ENCODE measurements at regions not wholly inside any gene's neighbourhood (a gene's known extent, or its start where the extent isn't known, plus 50 kb on each side); places are given as distances from the start of the nearest gene placed in this dataset.

- Histone ChIP-seq H3K27ac (no peak overlapping the region), H4K20me1 (ENCODE audit: insufficient read depth) (no peaks in the 10 kb centered on the region), H3K36me3 (ENCODE audit: insufficient read depth) (no peaks in the 10 kb centered on the region), H3K9ac (no peak overlapping the region), H3K4me2 (no peak overlapping the region), H3K4me1 (ENCODE audit: low read depth, poor library complexity, severe bottlenecking) (peaks cover 16% of the 10 kb centered on the region), H3K27me3 (ENCODE audit: insufficient read depth, low read depth) (no peaks in the 10 kb centered on the region), H2AFZ (ENCODE audit: low read depth) (no peak overlapping the region), H3K4me3 (IDR thresholded peaks at IDR 0.05; ENCODE audit: insufficient read depth, low read depth, low read length) (no peak overlapping the region), H3K79me2 (ENCODE audit: insufficient read depth, low read depth) (no peaks in the 10 kb centered on the region)
- TF ChIP-seq, protein P1, sequence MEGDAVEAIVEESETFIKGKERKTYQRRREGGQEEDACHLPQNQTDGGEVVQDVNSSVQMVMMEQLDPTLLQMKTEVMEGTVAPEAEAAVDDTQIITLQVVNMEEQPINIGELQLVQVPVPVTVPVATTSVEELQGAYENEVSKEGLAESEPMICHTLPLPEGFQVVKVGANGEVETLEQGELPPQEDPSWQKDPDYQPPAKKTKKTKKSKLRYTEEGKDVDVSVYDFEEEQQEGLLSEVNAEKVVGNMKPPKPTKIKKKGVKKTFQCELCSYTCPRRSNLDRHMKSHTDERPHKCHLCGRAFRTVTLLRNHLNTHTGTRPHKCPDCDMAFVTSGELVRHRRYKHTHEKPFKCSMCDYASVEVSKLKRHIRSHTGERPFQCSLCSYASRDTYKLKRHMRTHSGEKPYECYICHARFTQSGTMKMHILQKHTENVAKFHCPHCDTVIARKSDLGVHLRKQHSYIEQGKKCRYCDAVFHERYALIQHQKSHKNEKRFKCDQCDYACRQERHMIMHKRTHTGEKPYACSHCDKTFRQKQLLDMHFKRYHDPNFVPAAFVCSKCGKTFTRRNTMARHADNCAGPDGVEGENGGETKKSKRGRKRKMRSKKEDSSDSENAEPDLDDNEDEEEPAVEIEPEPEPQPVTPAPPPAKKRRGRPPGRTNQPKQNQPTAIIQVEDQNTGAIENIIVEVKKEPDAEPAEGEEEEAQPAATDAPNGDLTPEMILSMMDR (conservative IDR thresholded peaks at IDR 0.05; ENCODE audit: low read depth, low read length), result no peak
Observed at GRCh38 chr9:88816141-88816540, 175.1 kb upstream of the S1PR3 start.

GRCh38 chr9:88816591-88816990, 174.7 kb upstream of the S1PR3 start:
- TF ChIP-seq, protein P1 (conservative IDR thresholded peaks at IDR 0.05; ENCODE audit: low read depth, low read length), result no peak
- Histone ChIP-seq H4K20me1 (ENCODE audit: insufficient read depth) (no peaks in the 10 kb centered on the region), H3K36me3 (ENCODE audit: insufficient read depth) (no peaks in the 10 kb centered on the region), H3K4me1 (ENCODE audit: low read depth, poor library complexity, severe bottlenecking) (peaks cover 16% of the 10 kb centered on the region), H2AFZ (ENCODE audit: low read depth) (no peak overlapping the region), H3K4me2 (no peak overlapping the region), H3K79me2 (ENCODE audit: insufficient read depth, low read depth) (no peaks in the 10 kb centered on the region), H3K27ac (no peak overlapping the region), H3K27me3 (ENCODE audit: insufficient read depth, low read depth) (no peaks in the 10 kb centered on the region), H3K4me3 (IDR thresholded peaks at IDR 0.05; ENCODE audit: insufficient read depth, low read depth, low read length) (no peak overlapping the region), H3K9ac (no peak overlapping the region)

- Histone ChIP-seq H3K4me2 (no peak overlapping the region), H2AFZ (ENCODE audit: low read depth) (no peak overlapping the region), H3K4me1 (ENCODE audit: low read depth, poor library complexity, severe bottlenecking) (peaks cover 16% of the 10 kb centered on the region), H3K27ac (no peak overlapping the region), H3K9ac (no peak overlapping the region), H3K4me3 (IDR thresholded peaks at IDR 0.05; ENCODE audit: insufficient read depth, low read depth, low read length) (no peak overlapping the region), H4K20me1 (ENCODE audit: insufficient read depth) (no peaks in the 10 kb centered on the region), H3K36me3 (ENCODE audit: insufficient read depth) (no peaks in the 10 kb centered on the region), H3K27me3 (ENCODE audit: insufficient read depth, low read depth) (no peaks in the 10 kb centered on the region; the same call in 1 of the 2 replicates), H3K79me2 (ENCODE audit: insufficient read depth, low read depth) (no peaks in the 10 kb centered on the region)
- TF ChIP-seq, protein P1 (conservative IDR thresholded peaks at IDR 0.05; ENCODE audit: low read depth, low read length), result no peak
Observed at GRCh38 chr9:88817628-88818027, 173.6 kb upstream of the S1PR3 start.

DNA sequence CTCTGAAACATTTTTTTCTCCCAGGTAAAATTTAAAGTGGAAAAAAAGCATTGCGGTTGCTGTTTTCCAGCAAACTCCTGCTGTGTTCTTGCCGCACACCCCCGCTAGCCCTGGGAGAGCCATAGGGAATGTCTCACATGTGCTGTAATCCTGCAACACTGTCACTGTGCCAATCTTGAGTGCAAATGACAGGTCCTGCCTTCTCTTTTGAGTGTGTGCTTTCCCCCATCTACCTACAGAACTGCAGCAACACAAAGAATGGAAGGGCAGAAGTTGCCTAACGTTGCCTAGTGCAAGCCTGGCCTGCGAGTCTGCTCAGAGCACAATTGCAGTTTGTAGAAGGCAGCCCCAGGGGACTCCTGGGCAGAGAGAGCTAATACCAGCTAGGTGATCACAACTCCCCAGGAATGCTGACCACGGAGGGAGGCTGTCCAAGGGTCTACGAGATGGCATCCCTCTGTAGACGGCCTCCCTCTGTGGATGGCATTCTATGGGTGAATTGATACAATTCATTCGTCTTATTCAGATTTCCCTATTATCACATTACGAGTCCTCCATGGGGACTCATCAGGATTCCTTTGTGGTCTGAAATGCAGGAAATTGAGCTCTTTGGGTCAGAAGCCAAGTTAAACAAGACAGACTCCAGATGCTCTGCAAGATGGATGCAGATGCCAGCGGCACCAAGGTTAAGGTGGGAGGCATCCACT, 172.6 kb upstream of the S1PR3 start:
- H3K36me3 ChIP-seq (ENCODE audit: insufficient read depth), result no peaks in the 10 kb centered on the region
- no peaks in the 10 kb centered on the region; the same call in 1 of the 2 replicates for H3K27me3 ChIP-seq (ENCODE audit: insufficient read depth, low read depth)
- TF ChIP-seq, protein P1 (conservative IDR thresholded peaks at IDR 0.05; ENCODE audit: low read depth, low read length), result no peak
- H3K4me3 ChIP-seq (IDR thresholded peaks at IDR 0.05; ENCODE audit: insufficient read depth, low read depth, low read length), result no peak overlapping the region
- no peak overlapping the region for H3K9ac ChIP-seq
- H3K4me1 ChIP-seq (ENCODE audit: low read depth, poor library complexity, severe bottlenecking), result peaks cover 16% of the 10 kb centered on the region
- H3K27ac ChIP-seq, result no peak overlapping the region
- H3K79me2 ChIP-seq (ENCODE audit: insufficient read depth, low read depth), result no peaks in the 10 kb centered on the region
- no peaks in the 10 kb centered on the region for H4K20me1 ChIP-seq (ENCODE audit: insufficient read depth)
- H2AFZ ChIP-seq (ENCODE audit: low read depth), result no peak overlapping the region
- H3K4me2 ChIP-seq, result no peak overlapping the region

Data from KMS-11 (cell line).